ENCODE measurements at regions not wholly inside any gene's neighbourhood (a gene's known extent, or its start where the extent isn't known, plus 50 kb on each side); places are given as distances from the start of the nearest gene placed in this dataset.

DNA sequence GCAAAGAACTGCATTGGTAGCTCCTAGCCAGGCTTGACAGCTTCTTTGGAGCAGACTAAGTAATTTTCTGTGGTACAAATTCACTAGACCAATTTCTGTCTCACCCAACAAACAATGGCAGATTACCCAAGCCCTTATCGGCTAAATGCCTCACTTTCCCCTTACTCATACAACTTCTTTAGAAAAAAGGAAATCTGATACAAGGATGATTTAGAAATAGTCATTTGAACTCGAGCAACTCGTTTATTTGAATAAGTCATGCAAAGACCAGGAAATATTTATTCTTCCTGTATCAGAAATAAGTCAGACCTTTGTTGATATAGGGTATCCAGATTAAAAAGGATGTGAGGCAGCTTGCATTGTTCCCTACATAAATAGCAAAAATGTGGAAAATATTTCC, 170.4 kb upstream of the CDH6 start:
- ChIA-PET CTCF (ENCODE audit: partially characterized antibody) (interaction anchor here (1.6 kb wide), 1 partner anchor 39 kb away, joined by 3 read pairs; no protein-coding TSS in a partner anchor), POLR2A (ENCODE audit: partially characterized antibody) (no interaction called here)
- Histone ChIP-seq H3K4me3 (ENCODE audit: low read length in 2 of 2) (no peak overlapping the region), H3K9me3 (ENCODE audit: control insufficient read depth in 1 of 2, low read length in 2 of 2) (no peaks in the 10 kb centered on the region), H3K27me3 (ENCODE audit: insufficient read depth, low read length) (no peaks in the 10 kb centered on the region), H3K36me3 (ENCODE audit: insufficient read depth, low read length) (no peaks in the 10 kb centered on the region), H3K27ac (ENCODE audit: low read depth, low read length) (no peak overlapping the region), H3K4me1 (ENCODE audit: insufficient read depth, low read length) (no peaks in the 10 kb centered on the region)
- Mint-ChIP-seq H3K36me3 (no peaks in the 10 kb centered on the region), H3K27ac (no peak overlapping the region), H3K4me3 (no peak overlapping the region), H3K9me3 (peaks cover 0 to 13% (median 6%) of the 10 kb centered on the region in 8 donors), H3K27me3 (no peaks in the 10 kb centered on the region), H3K4me1 (no peaks in the 10 kb centered on the region)
- DNase-seq: no peak
- intact Hi-C loops (cut with micrococcal nuclease): no loop called here

DNA sequence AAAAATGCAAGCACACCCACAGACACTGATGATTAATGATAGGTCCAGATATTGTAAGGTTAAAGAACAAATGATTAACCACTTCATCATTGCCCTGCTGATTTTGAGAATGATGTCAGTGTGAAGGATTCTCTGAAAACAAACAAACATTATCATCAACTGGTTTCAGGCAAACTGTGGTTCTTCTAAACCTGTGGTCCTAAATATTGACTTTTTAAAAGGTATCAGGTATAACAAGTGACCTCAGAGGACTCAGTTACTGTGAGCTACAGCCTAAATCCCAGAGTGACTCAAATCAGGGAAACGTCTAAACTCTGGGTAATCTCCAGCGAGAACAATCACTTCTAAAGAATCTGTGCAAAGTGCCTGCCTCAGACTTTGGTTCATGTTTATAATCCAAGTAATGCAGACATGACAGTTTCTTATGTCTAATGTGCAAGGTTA, 172.3 kb upstream of the CDH6 start:
- ChIA-PET POLR2A (ENCODE audit: partially characterized antibody) (no interaction called here), CTCF (ENCODE audit: partially characterized antibody) (no interaction called here)
- intact Hi-C loops (cut with micrococcal nuclease): no loop called here
- Mint-ChIP-seq H3K27ac (no peak overlapping the region), H3K36me3 (no peaks in the 10 kb centered on the region), H3K4me3 (no peak overlapping the region), H3K9me3 (peaks cover 0 to 11% (median 9%) of the 10 kb centered on the region in 8 donors), H3K27me3 (no peaks in the 10 kb centered on the region), H3K4me1 (no peaks in the 10 kb centered on the region)
- no peak for DNase-seq
- H3K4me1 ChIP-seq (ENCODE audit: insufficient read depth, low read length): no peaks in the 10 kb centered on the region
- no peaks in the 10 kb centered on the region for H3K27me3 ChIP-seq (ENCODE audit: insufficient read depth, low read length)
- H3K4me3 ChIP-seq (ENCODE audit: low read length in 2 of 2): no peak overlapping the region
- no peaks in the 10 kb centered on the region for H3K36me3 ChIP-seq (ENCODE audit: insufficient read depth, low read length)
- H3K9me3 ChIP-seq (ENCODE audit: control insufficient read depth in 1 of 2, low read length in 2 of 2): no peaks in the 10 kb centered on the region
- H3K27ac ChIP-seq (ENCODE audit: low read depth, low read length): no peak overlapping the region

DNA sequence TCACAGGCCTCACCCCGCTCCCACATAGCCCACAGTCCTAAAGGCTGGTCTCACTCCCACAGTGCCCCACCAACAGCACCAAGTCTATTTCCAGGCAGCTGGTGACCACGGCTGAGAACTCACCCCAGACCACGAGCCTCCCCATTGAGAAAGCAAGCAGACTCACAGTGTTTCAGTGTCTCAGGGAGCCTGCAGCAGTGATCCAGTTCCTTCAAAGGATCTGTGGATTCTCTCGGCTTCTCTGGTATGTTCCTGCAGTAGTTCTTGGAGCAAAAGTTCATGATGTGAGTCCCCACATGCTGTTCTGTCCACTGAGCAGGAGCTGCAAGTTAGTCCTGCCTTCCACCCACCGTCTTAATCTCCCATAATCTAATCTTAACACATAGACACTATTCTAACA, 185.3 kb upstream of the CDH6 start:
- Mint-ChIP-seq H3K9me3 (peaks cover 3 to 43% (median 17%) of the 10 kb centered on the region in 8 donors), H3K36me3 (no peaks in the 10 kb centered on the region), H3K4me1 (no peaks in the 10 kb centered on the region), H3K27me3 (no peaks in the 10 kb centered on the region), H3K4me3 (no peak overlapping the region), H3K27ac (no peak overlapping the region)
- ChIA-PET CTCF (ENCODE audit: partially characterized antibody) (no interaction called here), POLR2A (ENCODE audit: partially characterized antibody) (no interaction called here)
- no peaks in the 10 kb centered on the region for H3K4me1 ChIP-seq (ENCODE audit: insufficient read depth, low read length)
- H3K4me3 ChIP-seq (ENCODE audit: low read length in 2 of 2): no peak overlapping the region
- intact Hi-C loops (cut with micrococcal nuclease): no loop called here
- H3K36me3 ChIP-seq (ENCODE audit: insufficient read depth, low read length): no peaks in the 10 kb centered on the region
- no peaks in the 10 kb centered on the region for H3K9me3 ChIP-seq (ENCODE audit: control insufficient read depth in 1 of 2, low read length in 2 of 2)
- H3K27me3 ChIP-seq (ENCODE audit: insufficient read depth, low read length): no peaks in the 10 kb centered on the region
- DNase-seq: no peak
- H3K27ac ChIP-seq (ENCODE audit: low read depth, low read length): no peak overlapping the region

DNA sequence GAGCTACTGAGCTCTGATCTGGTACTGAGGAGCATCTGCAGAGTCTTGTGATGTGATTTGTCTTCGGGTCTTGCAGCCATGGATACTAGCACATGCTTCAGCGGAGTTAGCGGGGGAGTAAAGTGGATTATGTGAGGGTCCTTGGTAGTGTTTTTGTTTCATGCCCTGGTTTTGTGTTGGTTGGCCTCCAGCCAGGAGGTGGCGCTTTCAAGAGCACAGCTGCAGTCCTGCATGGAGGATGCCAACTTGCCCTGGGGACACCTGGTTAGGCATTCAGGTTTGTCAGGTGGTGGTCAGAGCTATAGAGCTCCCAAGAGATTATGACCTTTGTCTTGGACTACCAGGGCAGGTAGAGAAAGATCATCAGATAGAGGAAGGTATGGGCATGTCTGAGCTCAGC, 185.8 kb upstream of the CDH6 start:
- ChIA-PET POLR2A (ENCODE audit: partially characterized antibody) (no interaction called here), CTCF (ENCODE audit: partially characterized antibody) (no interaction called here)
- Histone ChIP-seq H3K27me3 (ENCODE audit: insufficient read depth, low read length) (no peaks in the 10 kb centered on the region), H3K4me1 (ENCODE audit: insufficient read depth, low read length) (no peaks in the 10 kb centered on the region), H3K36me3 (ENCODE audit: insufficient read depth, low read length) (no peaks in the 10 kb centered on the region), H3K4me3 (ENCODE audit: low read length in 2 of 2) (no peak overlapping the region), H3K27ac (ENCODE audit: low read depth, low read length) (no peak overlapping the region), H3K9me3 (ENCODE audit: control insufficient read depth in 1 of 2, low read length in 2 of 2) (no peaks in the 10 kb centered on the region)
- H3K4me1 Mint-ChIP-seq: no peaks in the 10 kb centered on the region
- no peaks in the 10 kb centered on the region for H3K36me3 Mint-ChIP-seq
- DNase-seq: no peak
- peaks cover 3 to 43% (median 16%) of the 10 kb centered on the region in 8 donors for H3K9me3 Mint-ChIP-seq
- H3K27me3 Mint-ChIP-seq: no peaks in the 10 kb centered on the region
- H3K27ac Mint-ChIP-seq: no peak overlapping the region
- intact Hi-C loops (cut with micrococcal nuclease): no loop called here
- no peak overlapping the region for H3K4me3 Mint-ChIP-seq

DNA sequence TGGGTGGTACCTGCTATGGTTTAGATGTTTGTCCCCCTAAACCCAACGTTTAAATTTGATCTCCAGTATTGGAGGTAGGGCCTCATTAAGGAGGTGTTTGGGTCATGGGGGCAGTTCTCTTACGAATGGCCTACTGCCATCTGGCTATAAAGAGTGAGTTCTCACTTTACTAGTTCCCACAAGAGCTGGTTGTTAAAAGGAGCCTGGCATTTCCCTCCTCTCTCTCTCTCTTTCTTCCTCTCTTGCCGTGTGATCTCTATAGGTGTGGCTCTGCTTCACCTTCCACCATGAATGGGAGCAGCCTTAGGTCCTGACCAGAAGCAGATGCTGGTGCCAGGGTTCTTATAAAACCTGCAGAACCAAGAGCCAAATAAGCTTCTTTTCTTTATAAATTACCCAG, 193.2 kb upstream of the CDH6 start:
- H3K9me3 ChIP-seq (ENCODE audit: control insufficient read depth in 1 of 2, low read length in 2 of 2): no peaks in the 10 kb centered on the region
- DNase-seq: no peak
- Mint-ChIP-seq H3K4me3 (no peak overlapping the region), H3K9me3 (peaks cover 0 to 18% (median 4%) of the 10 kb centered on the region in 8 donors), H3K27ac (no peak overlapping the region), H3K27me3 (no peaks in the 10 kb centered on the region), H3K4me1 (no peaks in the 10 kb centered on the region), H3K36me3 (no peaks in the 10 kb centered on the region)
- H3K27me3 ChIP-seq (ENCODE audit: insufficient read depth, low read length): no peaks in the 10 kb centered on the region
- ChIA-PET CTCF (ENCODE audit: partially characterized antibody) (no interaction called here), POLR2A (ENCODE audit: partially characterized antibody) (no interaction called here)
- no peaks in the 10 kb centered on the region for H3K36me3 ChIP-seq (ENCODE audit: insufficient read depth, low read length)
- no peak overlapping the region for H3K4me3 ChIP-seq (ENCODE audit: low read length in 2 of 2)
- H3K27ac ChIP-seq (ENCODE audit: low read depth, low read length): no peak overlapping the region
- intact Hi-C loops (cut with micrococcal nuclease): no loop called here
- no peaks in the 10 kb centered on the region for H3K4me1 ChIP-seq (ENCODE audit: insufficient read depth, low read length)

DNA sequence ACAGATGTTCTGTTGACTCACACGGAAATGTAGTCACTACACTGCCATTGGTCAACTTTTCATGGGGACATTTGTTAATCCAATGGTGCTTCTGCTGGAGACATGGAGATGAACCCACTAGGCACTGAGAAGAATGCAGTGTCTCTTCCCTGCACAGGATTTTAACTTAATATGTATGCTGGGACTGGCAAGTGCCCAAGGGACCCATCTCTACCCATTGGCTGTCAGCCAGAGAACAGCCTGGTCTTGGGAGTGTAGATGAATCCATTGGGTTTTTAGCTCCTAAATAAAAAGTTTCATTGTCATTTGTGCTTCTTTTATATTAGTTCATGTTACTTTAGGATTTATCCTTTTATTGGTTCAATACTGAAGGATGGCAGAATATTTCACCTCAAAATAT, 195.8 kb upstream of the CDH6 start:
- Mint-ChIP-seq H3K27me3 (no peaks in the 10 kb centered on the region), H3K9me3 (peaks cover 0 to 8% (median 4%) of the 10 kb centered on the region in 8 donors), H3K4me3 (no peak overlapping the region), H3K27ac (no peak overlapping the region), H3K36me3 (no peaks in the 10 kb centered on the region), H3K4me1 (no peaks in the 10 kb centered on the region)
- intact Hi-C loops (cut with micrococcal nuclease): no loop called here
- Histone ChIP-seq H3K27ac (ENCODE audit: low read depth, low read length) (no peak overlapping the region), H3K4me1 (ENCODE audit: insufficient read depth, low read length) (no peaks in the 10 kb centered on the region), H3K27me3 (ENCODE audit: insufficient read depth, low read length) (no peaks in the 10 kb centered on the region), H3K36me3 (ENCODE audit: insufficient read depth, low read length) (no peaks in the 10 kb centered on the region), H3K9me3 (ENCODE audit: control insufficient read depth in 1 of 2, low read length in 2 of 2) (no peaks in the 10 kb centered on the region), H3K4me3 (ENCODE audit: low read length in 2 of 2) (no peak overlapping the region)
- ChIA-PET POLR2A (ENCODE audit: partially characterized antibody) (no interaction called here), CTCF (ENCODE audit: partially characterized antibody) (no interaction called here)
- no peak for DNase-seq

DNA sequence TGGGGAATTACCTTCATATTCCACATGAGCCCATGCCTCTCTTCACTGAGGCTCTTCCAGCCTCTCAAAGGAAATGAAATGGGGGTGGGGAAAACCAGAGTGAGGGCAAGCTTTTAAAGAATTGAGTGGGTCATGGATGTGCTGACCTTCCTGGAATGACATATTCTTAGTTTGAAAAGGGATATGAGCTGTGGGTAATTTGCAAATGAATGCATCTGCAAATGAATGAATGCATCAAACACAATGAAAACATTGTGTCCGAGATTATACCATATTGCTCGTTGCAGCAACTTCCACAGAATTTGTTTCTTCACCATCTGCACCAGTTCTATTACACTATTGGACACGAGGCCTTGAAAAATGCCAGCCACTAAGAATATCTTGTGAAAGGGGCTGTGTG, 198.6 kb upstream of the CDH6 start:
- H3K4me3 Mint-ChIP-seq: no peak overlapping the region
- no peak overlapping the region for H3K27ac Mint-ChIP-seq
- Histone ChIP-seq H3K27me3 (ENCODE audit: insufficient read depth, low read length) (no peaks in the 10 kb centered on the region), H3K9me3 (ENCODE audit: control insufficient read depth in 1 of 2, low read length in 2 of 2) (no peaks in the 10 kb centered on the region), H3K4me3 (ENCODE audit: low read length in 2 of 2) (no peak overlapping the region), H3K4me1 (ENCODE audit: insufficient read depth, low read length) (no peaks in the 10 kb centered on the region), H3K36me3 (ENCODE audit: insufficient read depth, low read length) (no peaks in the 10 kb centered on the region), H3K27ac (ENCODE audit: low read depth, low read length) (no peak overlapping the region)
- no peak for DNase-seq
- H3K4me1 Mint-ChIP-seq: no peaks in the 10 kb centered on the region
- CTCF ChIA-PET (ENCODE audit: partially characterized antibody): no interaction called here
- peaks cover 0 to 8% (median 5%) of the 10 kb centered on the region in 8 donors for H3K9me3 Mint-ChIP-seq
- intact Hi-C loops (cut with micrococcal nuclease): no loop called here
- H3K27me3 Mint-ChIP-seq: no peaks in the 10 kb centered on the region
- no peaks in the 10 kb centered on the region for H3K36me3 Mint-ChIP-seq
- POLR2A ChIA-PET (ENCODE audit: partially characterized antibody): no interaction called here

DNA sequence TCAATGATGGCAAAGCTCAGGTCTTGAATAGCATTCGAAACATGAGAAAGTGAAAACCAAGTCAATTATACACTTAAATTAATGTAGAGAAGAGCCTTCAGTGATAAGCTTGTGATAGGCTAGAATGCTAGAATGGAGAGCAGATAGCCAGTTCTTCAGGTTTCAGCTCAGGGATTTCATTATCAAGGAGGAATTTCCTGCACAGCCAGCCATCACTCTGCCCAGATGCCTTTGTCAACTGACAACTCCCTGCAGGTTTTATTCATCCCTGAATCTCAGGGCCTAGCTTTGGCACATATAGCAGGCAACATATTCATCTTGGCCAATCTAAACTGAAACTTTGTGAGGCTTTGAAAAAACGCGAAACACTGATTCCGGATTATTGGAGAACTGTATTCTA, 199.3 kb upstream of the CDH6 start:
- ChIA-PET POLR2A (ENCODE audit: partially characterized antibody) (no interaction called here), CTCF (ENCODE audit: partially characterized antibody) (no interaction called here)
- Histone ChIP-seq H3K9me3 (ENCODE audit: control insufficient read depth in 1 of 2, low read length in 2 of 2) (no peaks in the 10 kb centered on the region), H3K27me3 (ENCODE audit: insufficient read depth, low read length) (no peaks in the 10 kb centered on the region), H3K4me3 (ENCODE audit: low read length in 2 of 2) (no peak overlapping the region), H3K27ac (ENCODE audit: low read depth, low read length) (no peak overlapping the region), H3K36me3 (ENCODE audit: insufficient read depth, low read length) (no peaks in the 10 kb centered on the region), H3K4me1 (ENCODE audit: insufficient read depth, low read length) (no peaks in the 10 kb centered on the region)
- intact Hi-C loops (cut with micrococcal nuclease): no loop called here
- DNase-seq: no peak
- Mint-ChIP-seq H3K27me3 (no peaks in the 10 kb centered on the region), H3K27ac (no peak overlapping the region), H3K9me3 (peaks cover 0 to 13% (median 4%) of the 10 kb centered on the region in 8 donors), H3K4me3 (no peak overlapping the region), H3K4me1 (no peaks in the 10 kb centered on the region), H3K36me3 (no peaks in the 10 kb centered on the region)

All from CD4-positive, alpha-beta memory T cell (primary cell).